ENCODE measurements at regions not wholly inside any gene's neighbourhood (a gene's known extent, or its start where the extent isn't known, plus 50 kb on each side); places are given as distances from the start of the nearest gene placed in this dataset.
"Not testable (repeated sequence)": the region's sequence is repeated elsewhere in the genome, so short reads cannot be mapped to it uniquely, and the experiment has no call there.

GRCh38 chr1:105137543-105138457 lies 1388.1 kb downstream of the AMY1C start:
- no peak for DNase-seq (ENCODE audit: low spot score)

DNA sequence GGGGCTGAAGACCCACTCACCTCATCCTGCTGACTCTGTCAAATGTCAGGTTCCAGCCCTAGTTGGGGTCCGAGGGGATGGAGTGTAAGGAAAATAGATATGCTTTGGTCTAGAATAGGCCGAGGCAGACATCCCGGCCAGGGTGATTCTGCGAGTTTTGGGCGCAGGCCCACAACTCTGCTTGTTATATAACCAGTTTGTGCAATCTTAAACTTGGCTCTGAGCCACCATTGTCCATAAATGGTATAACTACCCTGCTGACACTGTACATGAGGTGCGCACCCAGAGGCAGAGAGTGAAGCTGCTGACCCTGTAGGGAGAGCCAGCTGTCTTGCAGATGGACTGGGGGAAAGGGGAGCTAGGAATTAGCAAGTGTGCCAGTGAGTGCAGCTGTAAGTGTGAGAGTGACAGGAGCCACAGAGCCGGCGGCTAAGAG lies 1388.8 kb downstream of the AMY1C start:
- DNase-seq (ENCODE audit: low spot score): no peak

DNA sequence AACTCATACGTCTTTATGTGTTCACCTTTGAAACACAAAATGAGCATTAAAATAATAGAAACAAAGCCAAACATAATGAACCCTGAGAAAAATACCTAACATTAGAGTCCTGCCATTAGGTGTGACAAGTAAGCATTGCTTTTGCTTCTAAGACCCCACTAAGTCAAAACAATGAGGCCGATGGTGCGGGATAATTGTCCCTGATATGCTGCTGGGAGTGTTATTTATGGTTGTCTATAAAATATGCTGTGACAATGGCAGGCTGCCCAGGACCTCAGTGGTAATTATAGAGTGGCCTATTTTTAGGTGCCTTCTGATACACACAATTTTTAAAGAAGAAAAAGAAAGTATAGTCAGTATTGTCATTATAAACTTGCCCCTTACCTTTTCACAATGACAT lies 1423.1 kb downstream of the AMY1C start:
- no peak for DNase-seq (ENCODE audit: low spot score)

DNA sequence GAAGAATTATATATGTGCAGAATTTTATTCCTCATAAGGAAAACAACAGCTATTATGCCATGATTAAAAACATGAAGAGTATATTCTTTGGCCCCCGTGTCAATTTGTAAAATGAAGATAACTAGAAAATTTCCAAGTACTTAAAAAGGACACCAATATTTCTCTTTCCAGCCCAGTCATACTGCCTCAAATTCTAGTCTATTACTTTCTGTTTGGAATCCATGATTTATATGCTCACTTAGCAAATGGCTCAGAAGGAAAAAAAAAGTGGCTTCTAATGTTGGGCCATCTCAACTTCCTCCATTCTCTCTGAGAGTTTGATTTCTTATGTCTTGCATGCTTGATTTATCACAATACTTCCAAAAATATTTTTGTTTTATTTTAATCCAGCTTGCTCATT lies 1431.1 kb downstream of the AMY1C start:
- no peak for DNase-seq (ENCODE audit: low spot score)

DNA sequence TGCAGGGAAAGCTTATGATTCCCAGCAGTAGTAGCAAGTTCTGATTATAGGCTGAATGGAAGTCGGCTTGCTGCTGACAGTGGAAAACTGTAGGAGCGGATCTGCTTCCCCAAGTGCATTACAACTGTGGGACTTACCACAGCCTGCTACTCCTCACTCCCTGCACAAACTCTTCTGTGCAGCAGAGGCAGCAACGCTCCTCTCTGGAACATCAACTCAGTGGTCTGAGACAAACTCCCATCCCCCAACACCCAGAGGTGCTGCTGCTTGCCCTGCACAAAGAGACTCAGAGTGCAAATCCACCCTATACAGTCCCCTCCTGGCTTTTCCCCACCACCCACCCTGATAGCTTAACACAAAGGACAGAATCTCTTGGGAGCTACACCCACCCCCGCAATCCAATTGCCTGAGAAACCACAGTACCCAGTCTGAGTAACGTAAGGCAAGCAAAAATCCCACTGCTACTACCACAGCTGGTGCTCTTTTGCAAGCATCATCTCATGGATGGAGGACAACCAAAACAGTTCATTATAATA lies 1455.2 kb downstream of the AMY1C start:
- no peak for DNase-seq (ENCODE audit: low spot score)

DNA sequence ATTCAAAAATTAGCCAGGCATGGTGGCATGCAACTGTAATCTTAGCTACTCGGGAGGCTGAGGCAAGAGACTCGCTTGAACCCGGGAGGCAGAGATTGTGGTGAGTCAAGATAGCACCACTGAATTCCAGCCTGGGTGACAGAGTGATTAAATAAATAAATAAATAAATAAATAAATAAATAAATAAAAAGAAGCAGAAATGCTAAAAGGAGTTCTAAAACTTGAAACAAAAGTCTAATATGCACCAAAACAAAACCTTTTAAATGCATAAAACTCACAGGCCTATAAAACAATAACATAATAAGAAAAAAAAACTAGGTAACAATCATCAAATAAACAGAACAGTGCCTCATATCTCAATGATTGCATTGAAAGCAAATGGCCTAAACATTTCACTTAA lies 1458.9 kb downstream of the AMY1C start:
- DNase-seq (ENCODE audit: low spot score): no peak

DNA sequence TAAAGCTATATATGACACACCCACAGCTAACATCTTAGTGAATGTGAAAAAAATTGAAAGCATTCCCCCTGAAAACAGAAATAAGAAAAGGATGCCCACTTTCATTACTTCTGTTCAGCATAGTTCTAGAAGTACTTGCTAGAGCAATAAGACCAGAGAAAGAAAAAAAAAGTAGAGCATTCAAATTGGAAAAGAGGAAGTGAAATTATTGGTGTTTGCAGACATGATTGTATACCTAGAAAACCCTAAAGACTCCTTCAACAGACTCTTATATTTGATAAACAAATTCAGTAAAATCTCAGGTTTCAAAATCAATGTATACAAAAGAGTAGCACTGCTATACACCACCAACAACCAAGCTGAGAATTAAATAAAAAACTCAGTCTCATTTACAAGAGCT lies 1461.0 kb downstream of the AMY1C start:
- DNase-seq (ENCODE audit: low spot score): no peak

GRCh38 chr1:105231378-105231777 lies 1481.7 kb downstream of the AMY1C start:
- no peak for DNase-seq (ENCODE audit: low spot score)

DNA sequence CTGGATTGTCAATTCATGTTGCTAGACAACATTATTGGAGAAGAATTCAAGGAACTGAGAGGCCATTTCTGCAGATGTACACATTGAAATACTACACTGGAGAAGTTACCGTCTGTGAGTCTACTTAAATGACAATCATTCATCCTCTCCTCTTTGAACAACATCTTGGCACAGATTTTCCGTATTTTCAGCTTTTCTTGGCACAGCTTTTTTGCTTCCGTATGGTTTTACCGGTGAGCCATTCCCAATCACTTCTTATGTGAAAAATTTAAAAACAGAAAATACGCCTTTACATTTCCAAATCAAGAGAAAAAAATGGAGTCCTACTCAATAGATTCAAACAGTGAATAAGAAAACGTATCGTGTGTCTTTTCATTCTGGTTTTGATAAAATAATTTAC lies 1493.7 kb downstream of the AMY1C start:
- DNase-seq (ENCODE audit: low spot score): no peak

DNA sequence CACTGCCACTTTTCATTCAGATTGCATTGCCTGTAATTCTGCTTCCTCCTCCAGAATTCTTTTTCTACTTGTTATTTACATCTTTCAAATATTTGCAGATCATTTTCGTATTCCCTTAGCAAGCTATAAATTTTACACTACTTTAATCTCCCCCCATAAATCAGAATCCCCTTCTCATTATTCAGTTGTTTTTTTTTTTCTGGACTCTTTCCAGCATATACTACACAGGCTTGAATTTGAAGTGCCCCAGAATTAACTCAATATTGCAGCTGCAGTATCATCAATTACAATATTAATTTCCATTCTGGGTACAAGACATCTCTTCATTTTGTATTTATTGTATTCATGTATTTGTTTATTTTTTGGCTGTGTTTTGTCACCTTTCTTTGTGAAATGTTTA lies 1494.3 kb downstream of the AMY1C start:
- no peak for DNase-seq (ENCODE audit: low spot score)

GRCh38 chr1:105254906-105255305 lies 1505.2 kb downstream of the AMY1C start:
- no peak for DNase-seq (ENCODE audit: low spot score)

GRCh38 chr1:105260001-105260400 lies 1510.3 kb downstream of the AMY1C start:
- DNase-seq (ENCODE audit: low spot score): no peak

DNA sequence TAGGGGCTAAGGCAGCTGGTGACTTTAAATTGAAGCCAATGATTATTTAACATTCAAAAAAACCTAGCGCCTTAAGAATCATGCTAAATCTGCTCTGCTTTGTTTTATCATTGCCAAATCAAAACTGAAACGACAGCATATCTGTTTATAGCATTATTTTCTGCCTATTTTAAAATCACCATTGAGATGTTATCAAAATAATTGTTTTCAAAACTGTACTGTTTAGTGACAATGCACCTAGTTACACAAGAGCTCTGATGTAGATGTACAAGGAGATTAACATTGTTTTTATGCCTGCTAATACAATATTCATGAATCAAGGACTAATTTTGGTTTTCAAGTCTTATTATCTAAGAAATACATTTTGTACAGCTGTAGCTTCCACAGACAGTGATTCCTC lies 1521.3 kb downstream of the AMY1C start:
- no peak for DNase-seq (ENCODE audit: low spot score)

GRCh38 chr1:105272376-105272775 lies 1522.7 kb downstream of the AMY1C start:
- not testable (repeated sequence) for DNase-seq (ENCODE audit: low spot score)

DNA sequence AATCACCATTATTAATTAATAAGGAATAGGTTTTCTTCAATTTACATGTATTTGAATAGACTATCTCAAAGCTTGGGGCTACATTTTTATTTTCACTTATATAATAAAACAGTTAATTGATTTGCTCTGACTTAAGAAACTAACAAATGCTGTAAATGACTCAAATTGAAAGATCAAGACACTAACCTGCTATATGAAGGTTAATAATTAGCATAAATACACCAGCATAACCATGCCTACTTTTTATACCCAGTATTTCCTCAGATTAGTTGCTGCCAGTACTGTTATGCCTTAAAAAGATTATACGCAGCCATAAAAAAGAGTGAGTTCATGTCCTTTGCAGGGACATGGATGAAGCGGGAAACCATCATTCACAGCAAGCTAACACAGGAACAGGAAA lies 1545.1 kb downstream of the AMY1C start:
- DNase-seq (ENCODE audit: low spot score): no peak

GRCh38 chr1:105310063-105310462 lies 1560.4 kb downstream of the AMY1C start:
- no peak for DNase-seq (ENCODE audit: low spot score)

- DNase-seq (ENCODE audit: low spot score): no peak
These were observed 1568.3 kb downstream of the AMY1C start for GRCh38 chr1:105317976-105318375.

DNA sequence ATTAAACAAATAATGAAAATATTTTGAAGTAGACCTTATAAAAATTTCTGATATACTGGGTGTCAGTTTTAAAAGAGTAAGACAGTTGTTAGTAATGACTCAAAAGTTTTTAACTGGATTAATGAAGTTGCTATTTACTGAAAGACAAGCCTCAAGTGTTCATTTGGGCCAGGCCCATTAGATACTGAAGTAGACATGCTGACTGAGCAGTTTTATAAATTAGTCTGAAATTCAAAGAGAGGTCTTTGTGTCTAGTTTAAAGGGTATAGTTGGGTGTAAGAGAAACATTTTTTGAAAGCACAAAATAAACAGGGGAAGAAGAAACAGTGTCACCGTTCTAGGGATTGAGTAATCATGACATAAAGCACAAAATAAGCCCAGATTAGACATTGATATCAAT lies 1577.2 kb downstream of the AMY1C start:
- no peak for DNase-seq (ENCODE audit: low spot score)

DNA sequence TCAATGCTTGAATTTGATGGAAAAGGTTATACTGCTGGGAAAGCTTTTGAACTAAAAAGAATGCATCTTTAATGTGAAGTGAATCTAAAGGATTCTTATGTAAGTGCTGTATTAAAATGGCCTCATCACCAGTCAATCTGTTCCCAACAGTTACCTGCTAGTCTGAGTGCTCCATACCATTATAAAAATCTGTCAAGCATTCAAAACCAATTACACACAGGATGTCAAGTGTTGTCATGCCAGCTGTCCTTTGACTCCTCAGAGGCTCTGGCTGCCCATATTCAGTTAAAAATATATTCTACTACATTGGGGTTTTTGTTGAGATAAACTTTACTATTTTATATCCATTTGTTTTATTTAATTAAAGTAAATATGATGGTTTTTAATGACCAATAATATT lies 1587.7 kb downstream of the AMY1C start:
- DNase-seq (ENCODE audit: low spot score): no peak

- DNase-seq (ENCODE audit: low spot score): no peak
These were observed 1593.6 kb downstream of the AMY1C start for GRCh38 chr1:105343317-105343716.

- no peak for DNase-seq (ENCODE audit: low spot score)
These were observed 1609.8 kb downstream of the AMY1C start for GRCh38 chr1:105359457-105359856.

GRCh38 chr1:105362438-105362837 lies 1612.7 kb downstream of the AMY1C start:
- no peak for DNase-seq (ENCODE audit: low spot score)

GRCh38 chr1:105368446-105368845 lies 1618.7 kb downstream of the AMY1C start:
- no peak for DNase-seq (ENCODE audit: low spot score)

DNA sequence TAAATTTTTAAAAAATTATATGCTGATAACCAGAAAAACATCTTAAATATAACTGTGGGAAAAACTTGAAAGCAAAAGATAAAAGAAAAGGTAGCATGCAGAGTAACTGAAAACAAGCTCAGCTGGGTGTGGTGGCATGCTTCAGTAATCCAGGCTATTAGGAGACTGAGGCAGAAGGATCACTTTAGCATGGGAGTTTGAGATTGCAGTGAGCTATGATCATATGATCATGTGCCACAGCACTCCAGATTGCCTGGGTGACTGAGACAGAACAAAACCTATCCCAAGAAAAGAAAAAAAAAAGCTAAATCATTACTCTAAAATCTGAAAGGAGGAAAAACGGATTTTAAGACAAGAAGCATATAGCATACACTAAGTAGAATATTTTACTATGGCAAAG lies 1624.0 kb downstream of the AMY1C start:
- no peak for DNase-seq (ENCODE audit: low spot score)

Measured in SW480 (cell line).